ENCODE measurements at regions not wholly inside any gene's neighbourhood (a gene's known extent, or its start where the extent isn't known, plus 50 kb on each side); places are given as distances from the start of the nearest gene placed in this dataset.

GRCh38 chr2:138183705-138184104, 219.4 kb downstream of the HNMT start:
- no peaks in the 10 kb centered on the region for H3K9me3 ChIP-seq
- H3K36me3 ChIP-seq, result no peaks in the 10 kb centered on the region
- no peak for TF ChIP-seq POLR2A (IDR thresholded peaks at IDR 0.05)
- TF ChIP-seq CTCF (IDR thresholded peaks at IDR 0.05), result no peak
- H3K27me3 ChIP-seq, result no peaks in the 10 kb centered on the region
- no peaks in the 10 kb centered on the region for H3K4me1 ChIP-seq
- DNase-seq, result no peak
- no peak overlapping the region for H3K4me3 ChIP-seq
- no peak overlapping the region for H3K27ac ChIP-seq
- intact Hi-C loops (cut with DNase I; ENCODE audit: low total_unique reads), result no loop called here

GRCh38 chr2:138184428-138184827, 220.2 kb downstream of the HNMT start:
- Histone ChIP-seq H3K27me3 (no peaks in the 10 kb centered on the region), H3K4me3 (no peak overlapping the region), H3K27ac (no peak overlapping the region), H3K9me3 (no peaks in the 10 kb centered on the region), H3K36me3 (no peaks in the 10 kb centered on the region), H3K4me1 (no peaks in the 10 kb centered on the region)
- DNase-seq, result no peak
- intact Hi-C loops (cut with DNase I; ENCODE audit: low total_unique reads), result no loop called here
- TF ChIP-seq CTCF (IDR thresholded peaks at IDR 0.05) (no peak), POLR2A (IDR thresholded peaks at IDR 0.05) (no peak)

GRCh38 chr2:138185827-138186226, 221.6 kb downstream of the HNMT start:
- intact Hi-C loops (cut with DNase I; ENCODE audit: low total_unique reads), result no loop called here
- no peaks in the 10 kb centered on the region for H3K9me3 ChIP-seq
- H3K4me3 ChIP-seq, result no peak overlapping the region
- H3K27me3 ChIP-seq, result no peaks in the 10 kb centered on the region
- no peak overlapping the region for H3K27ac ChIP-seq
- TF ChIP-seq CTCF (IDR thresholded peaks at IDR 0.05), result no peak
- H3K36me3 ChIP-seq, result no peaks in the 10 kb centered on the region
- H3K4me1 ChIP-seq, result no peaks in the 10 kb centered on the region
- no peak for DNase-seq

- no peaks in the 10 kb centered on the region for H3K4me1 ChIP-seq
- H3K27me3 ChIP-seq, result no peaks in the 10 kb centered on the region
- no peak overlapping the region for H3K4me3 ChIP-seq
- intact Hi-C loops (cut with DNase I; ENCODE audit: low total_unique reads), result no loop called here
- no peaks in the 10 kb centered on the region for H3K36me3 ChIP-seq
- no peaks in the 10 kb centered on the region for H3K9me3 ChIP-seq
- TF ChIP-seq POLR2A (IDR thresholded peaks at IDR 0.05), result no peak
- TF ChIP-seq CTCF (IDR thresholded peaks at IDR 0.05), result no peak
- H3K27ac ChIP-seq, result no peak overlapping the region
- DNase-seq, result no peak
These were observed 222.9 kb downstream of the HNMT start for GRCh38 chr2:138187221-138187620.

- no peaks in the 10 kb centered on the region for H3K9me3 ChIP-seq
- no peaks in the 10 kb centered on the region for H3K4me1 ChIP-seq
- H3K27me3 ChIP-seq, result no peaks in the 10 kb centered on the region
- intact Hi-C loops (cut with DNase I; ENCODE audit: low total_unique reads), result no loop called here
- no peak overlapping the region for H3K27ac ChIP-seq
- no peak for DNase-seq
- TF ChIP-seq POLR2A (IDR thresholded peaks at IDR 0.05) (no peak), CTCF (IDR thresholded peaks at IDR 0.05) (no peak)
- H3K36me3 ChIP-seq, result no peaks in the 10 kb centered on the region
- H3K4me3 ChIP-seq, result no peak overlapping the region
These were observed 226.7 kb downstream of the HNMT start for GRCh38 chr2:138190999-138191398.

Data from uterus (tissue), 3 donors.